ENCODE measurements at regions not wholly inside any gene's neighbourhood (a gene's known extent, or its start where the extent isn't known, plus 50 kb on each side); places are given as distances from the start of the nearest gene placed in this dataset.

GRCh38 chr15:56868170-56868569, 50.3 kb upstream of the TCF12 start:
- TF ChIP-seq POLR2A (IDR thresholded peaks at IDR 0.05) = no peak
- TF ChIP-seq CTCF (IDR thresholded peaks at IDR 0.05) = no peak
- no peak for DNase-seq
- Histone ChIP-seq H3K4me1 (peaks cover 0 to 11% (median 0%) of the 10 kb centered on the region in 12 donors), H3K36me3 (no peaks in the 10 kb centered on the region), H3K27me3 (no peaks in the 10 kb centered on the region), H3K27ac (no peak overlapping the region), H3K9me3 (no peaks in the 10 kb centered on the region), H3K4me3 (no peak overlapping the region)
- intact Hi-C loops (cut with DNase I) = loop anchor here in 6 of 10 donors (2.0 to 10.0 kb wide), 5 partner anchors 46 to 376 kb away; no protein-coding TSS in a partner anchor
- 95 to 100% (median 97%) methylated on average over 2 of the region's 2 CpGs for WGBS, 4 donors
- ATAC-seq = no peak

- Histone ChIP-seq H3K27me3 (no peaks in the 10 kb centered on the region), H3K4me1 (peaks cover 0 to 10% (median 0%) of the 10 kb centered on the region in 12 donors)
- WGBS, 4 donors = 78 to 85% (median 82%) methylated on average over 4 of the region's 4 CpGs
These were observed 51.6 kb upstream of the TCF12 start for GRCh38 chr15:56866803-56867202.

GRCh38 chr15:56857828-56858227, 60.6 kb upstream of the TCF12 start:
- WGBS, 4 donors = 25 to 43% (median 30%) methylated on average over 2 of the region's 2 CpGs
- no peaks in the 10 kb centered on the region for H3K4me1 ChIP-seq
- H3K4me3 ChIP-seq = no peak overlapping the region
- no peak overlapping the region for H3K27ac ChIP-seq
- no peaks in the 10 kb centered on the region for H3K9me3 ChIP-seq
- H3K36me3 ChIP-seq = no peaks in the 10 kb centered on the region
- intact Hi-C loops (cut with DNase I) = no loop called here
- no peak for DNase-seq
- ATAC-seq = no peak
- no peaks in the 10 kb centered on the region for H3K27me3 ChIP-seq
- TF ChIP-seq POLR2A (IDR thresholded peaks at IDR 0.05) (no peak), CTCF (IDR thresholded peaks at IDR 0.05) (no peak)

More at GRCh38 chr15:56866803-56867202, 51.6 kb upstream of the TCF12 start:
- H3K9me3 ChIP-seq = no peaks in the 10 kb centered on the region
- no peak for ATAC-seq
- intact Hi-C loops (cut with DNase I) = loop anchor here in 6 of 10 donors (5.0 to 10.0 kb wide), 4 partner anchors 45 to 375 kb away; no protein-coding TSS in a partner anchor
- DNase-seq = no peak
- no peaks in the 10 kb centered on the region for H3K36me3 ChIP-seq
- no peak overlapping the region for H3K4me3 ChIP-seq
- no peak overlapping the region for H3K27ac ChIP-seq
- no peak for TF ChIP-seq CTCF (IDR thresholded peaks at IDR 0.05)
- TF ChIP-seq POLR2A (IDR thresholded peaks at IDR 0.05) = no peak

GRCh38 chr15:56856934-56857333, 61.5 kb upstream of the TCF12 start:
- Histone ChIP-seq H3K4me1 (no peaks in the 10 kb centered on the region), H3K27ac (no peak overlapping the region), H3K36me3 (no peaks in the 10 kb centered on the region), H3K4me3 (no peak overlapping the region), H3K9me3 (no peaks in the 10 kb centered on the region), H3K27me3 (no peaks in the 10 kb centered on the region)
- 92 to 100% (median 98%) methylated on average over 1 of the region's 1 CpG for WGBS, 4 donors
- intact Hi-C loops (cut with DNase I) = no loop called here
- TF ChIP-seq POLR2A (IDR thresholded peaks at IDR 0.05) = no peak
- TF ChIP-seq CTCF (IDR thresholded peaks at IDR 0.05) = no peak
- DNase-seq (no peak), ATAC-seq (no peak)
